GM12872 (cell line): ENCODE measurements at regions not wholly inside any gene's neighbourhood (a gene's known extent, or its start where the extent isn't known, plus 50 kb on each side); places are given as distances from the start of the nearest gene placed in this dataset.

Source experiments
- CTCF ChIP-seq: IDR thresholded peaks from 3 replicates; pipeline ENCODE4 v1.5.1; 2011; ENCODE audit warnings: low read depth, mild to moderate bottlenecking, low read length, moderate library complexity; ENCODE audit not compliant: insufficient read depth

- TF ChIP-seq CTCF: no peak
Observed at GRCh38 chr11:134864968-134865305, 452.9 kb upstream of the B3GAT1 start.

- no peak for TF ChIP-seq CTCF
Observed at GRCh38 chr11:134864233-134864967, 452.4 kb upstream of the B3GAT1 start.

GRCh38 chr11:134863294-134863693 is 451.3 kb upstream of the B3GAT1 start:
- no peak for TF ChIP-seq CTCF

GRCh38 chr11:134862587-134863195 is 450.6 kb upstream of the B3GAT1 start:
- TF ChIP-seq CTCF: no peak

- TF ChIP-seq CTCF: no peak
Observed at GRCh38 chr11:134862105-134862502, 450.1 kb upstream of the B3GAT1 start.

- peak; percentile 44; the same call in 2 of the 3 replicates for TF ChIP-seq CTCF
Observed at GRCh38 chr11:134861490-134862104, 449.6 kb upstream of the B3GAT1 start.

DNA sequence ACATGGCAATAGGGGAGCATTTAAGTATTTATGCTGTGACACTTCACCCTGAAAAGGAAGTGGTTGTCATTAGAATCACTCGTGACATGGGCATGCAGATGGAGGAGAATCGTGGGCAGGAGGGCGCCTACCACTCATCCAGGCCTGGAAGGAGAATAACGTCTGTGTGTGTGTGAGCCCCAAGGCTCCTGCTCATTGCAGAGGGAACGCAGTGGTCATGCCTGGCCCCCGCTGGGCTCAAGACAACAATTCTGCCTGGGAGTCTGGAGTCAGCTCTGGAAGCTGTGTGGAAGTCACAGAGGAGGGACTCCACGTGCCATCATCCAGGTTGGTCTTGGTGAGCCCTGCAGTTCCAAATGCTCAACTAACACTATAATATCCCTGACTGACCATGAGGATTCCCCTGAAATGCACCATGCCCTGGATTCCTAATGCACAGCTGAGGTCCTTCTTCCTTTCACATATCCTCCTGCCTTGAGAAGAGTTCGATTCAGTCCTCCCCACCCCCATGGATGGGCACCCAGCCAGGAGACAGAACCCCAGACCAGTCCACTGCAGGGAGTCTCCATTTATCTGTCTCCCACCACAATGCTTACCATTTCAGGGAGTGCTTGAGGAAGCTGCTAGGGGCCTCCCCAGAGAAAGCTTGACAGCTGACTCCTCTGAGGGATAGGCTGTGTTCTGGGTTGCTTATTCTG is 446.9 kb upstream of the B3GAT1 start:
- no peak for TF ChIP-seq CTCF
